ENCODE measurements at regions not wholly inside any gene's neighbourhood (a gene's known extent, or its start where the extent isn't known, plus 50 kb on each side); places are given as distances from the start of the nearest gene placed in this dataset.

- no peaks in the 10 kb centered on the region for H3K36me3 ChIP-seq
- no peaks in the 10 kb centered on the region for H3K27me3 ChIP-seq
- intact Hi-C loops (cut with DNase I), result no loop called here
- no peak overlapping the region for H3K4me3 ChIP-seq
- H3K9me3 ChIP-seq, result peaks cover 0 to 13% (median 0%) of the 10 kb centered on the region in 3 donors
- no peak for TF ChIP-seq CTCF (IDR thresholded peaks at IDR 0.05)
- TF ChIP-seq POLR2A (IDR thresholded peaks at IDR 0.05), result no peak
- H3K4me1 ChIP-seq, result no peaks in the 10 kb centered on the region
- WGBS, 2 donors, result 44 to 70% methylated on average over 4 of the region's 5 CpGs
- H3K27ac ChIP-seq, result no peak overlapping the region
- DNase-seq, result no peak
Observed at GRCh38 chr17:22467720-22468119, 775.4 kb downstream of the KCNJ18 start.

GRCh38 chr17:22469101-22469880 lies 777.0 kb downstream of the KCNJ18 start:
- no peak overlapping the region for H3K4me3 ChIP-seq

GRCh38 chr17:22469941-22470340 lies 777.6 kb downstream of the KCNJ18 start:
- no peaks in the 10 kb centered on the region for H3K4me1 ChIP-seq
- H3K36me3 ChIP-seq, result no peaks in the 10 kb centered on the region
- H3K27ac ChIP-seq, result no peak overlapping the region
- DNase-seq, result no peak
- no peaks in the 10 kb centered on the region for H3K27me3 ChIP-seq
- 44 to 67% methylated on average over 3 to 4 of the region's 4 CpGs for WGBS, 2 donors
- no peak overlapping the region for H3K4me3 ChIP-seq
- intact Hi-C loops (cut with DNase I), result no loop called here
- peaks cover 0 to 19% (median 0%) of the 10 kb centered on the region in 3 donors for H3K9me3 ChIP-seq
- TF ChIP-seq POLR2A (IDR thresholded peaks at IDR 0.05) (no peak), CTCF (IDR thresholded peaks at IDR 0.05) (no peak)

More at GRCh38 chr17:22469101-22469880, 777.0 kb downstream of the KCNJ18 start:
- H3K27ac ChIP-seq, result no peak overlapping the region
- intact Hi-C loops (cut with DNase I), result no loop called here
- WGBS, 2 donors, result 82 to 85% methylated on average over 8 to 9 of the region's 9 CpGs
- H3K27me3 ChIP-seq, result no peaks in the 10 kb centered on the region
- DNase-seq, result no peak
- peaks cover 0 to 13% (median 0%) of the 10 kb centered on the region in 3 donors for H3K9me3 ChIP-seq
- H3K36me3 ChIP-seq, result no peaks in the 10 kb centered on the region
- no peaks in the 10 kb centered on the region for H3K4me1 ChIP-seq
- TF ChIP-seq CTCF (IDR thresholded peaks at IDR 0.05) (no peak), POLR2A (IDR thresholded peaks at IDR 0.05) (no peak)

GRCh38 chr17:22470411-22471175 lies 778.3 kb downstream of the KCNJ18 start:
- Histone ChIP-seq H3K4me1 (no peaks in the 10 kb centered on the region), H3K9me3 (peaks cover 0 to 21% (median 0%) of the 10 kb centered on the region in 3 donors), H3K4me3 (no peak overlapping the region), H3K27ac (no peak overlapping the region), H3K36me3 (no peaks in the 10 kb centered on the region), H3K27me3 (no peaks in the 10 kb centered on the region)
- intact Hi-C loops (cut with DNase I), result no loop called here
- WGBS, 2 donors, result 47 to 56% methylated on average over 5 to 6 of the region's 7 CpGs
- no peak for DNase-seq
- no peak for TF ChIP-seq POLR2A (IDR thresholded peaks at IDR 0.05)
- no peak for TF ChIP-seq CTCF (IDR thresholded peaks at IDR 0.05)

- intact Hi-C loops (cut with DNase I), result no loop called here
- WGBS, 2 donors, result 58 to 76% methylated on average over 3 of the region's 3 CpGs
- TF ChIP-seq CTCF (IDR thresholded peaks at IDR 0.05) (no peak), POLR2A (IDR thresholded peaks at IDR 0.05) (no peak)
- Histone ChIP-seq H3K27me3 (no peaks in the 10 kb centered on the region), H3K4me3 (no peak overlapping the region), H3K4me1 (no peaks in the 10 kb centered on the region), H3K27ac (no peak overlapping the region), H3K36me3 (no peaks in the 10 kb centered on the region), H3K9me3 (peaks cover 0 to 43% (median 16%) of the 10 kb centered on the region in 3 donors)
- DNase-seq, result no peak
Observed at GRCh38 chr17:22484826-22485225, 792.5 kb downstream of the KCNJ18 start.

Measured in esophagus squamous epithelium (tissue), 5 donors.